ENCODE measurements at regions not wholly inside any gene's neighbourhood (a gene's known extent, or its start where the extent isn't known, plus 50 kb on each side); places are given as distances from the start of the nearest gene placed in this dataset.

GRCh38 chr16:64132759-64133361 lies 989.0 kb downstream of the CDH11 start:
- TF ChIP-seq CTCF (conservative IDR thresholded peaks at IDR 0.05) (no peak), ZFX (IDR thresholded peaks at IDR 0.05) (no peak)

All from C4-2B (cell line).